ENCODE measurements at regions not wholly inside any gene's neighbourhood (a gene's known extent, or its start where the extent isn't known, plus 50 kb on each side); places are given as distances from the start of the nearest gene placed in this dataset.

- Mint-ChIP-seq H3K4me3 (no peak overlapping the region), H3K27ac (no peak overlapping the region), H3K4me1 (peaks cover 2% of the 10 kb centered on the region), H3K9me3 (peaks cover 5% of the 10 kb centered on the region), H3K36me3 (no peaks in the 10 kb centered on the region), H3K27me3 (no peaks in the 10 kb centered on the region)
- no peak for DNase-seq
Observed at GRCh38 chr10:130740915-130741750, 570.4 kb downstream of the TCERG1L start.

GRCh38 chr10:130741901-130742855 is 569.3 kb downstream of the TCERG1L start:
- DNase-seq = no peak
- H3K4me3 Mint-ChIP-seq = no peak overlapping the region
- no peaks in the 10 kb centered on the region for H3K36me3 Mint-ChIP-seq
- H3K27me3 Mint-ChIP-seq = no peaks in the 10 kb centered on the region
- H3K4me1 Mint-ChIP-seq = peaks cover 2% of the 10 kb centered on the region
- H3K9me3 Mint-ChIP-seq = peaks cover 4% of the 10 kb centered on the region
- no peak overlapping the region for H3K27ac Mint-ChIP-seq

DNA sequence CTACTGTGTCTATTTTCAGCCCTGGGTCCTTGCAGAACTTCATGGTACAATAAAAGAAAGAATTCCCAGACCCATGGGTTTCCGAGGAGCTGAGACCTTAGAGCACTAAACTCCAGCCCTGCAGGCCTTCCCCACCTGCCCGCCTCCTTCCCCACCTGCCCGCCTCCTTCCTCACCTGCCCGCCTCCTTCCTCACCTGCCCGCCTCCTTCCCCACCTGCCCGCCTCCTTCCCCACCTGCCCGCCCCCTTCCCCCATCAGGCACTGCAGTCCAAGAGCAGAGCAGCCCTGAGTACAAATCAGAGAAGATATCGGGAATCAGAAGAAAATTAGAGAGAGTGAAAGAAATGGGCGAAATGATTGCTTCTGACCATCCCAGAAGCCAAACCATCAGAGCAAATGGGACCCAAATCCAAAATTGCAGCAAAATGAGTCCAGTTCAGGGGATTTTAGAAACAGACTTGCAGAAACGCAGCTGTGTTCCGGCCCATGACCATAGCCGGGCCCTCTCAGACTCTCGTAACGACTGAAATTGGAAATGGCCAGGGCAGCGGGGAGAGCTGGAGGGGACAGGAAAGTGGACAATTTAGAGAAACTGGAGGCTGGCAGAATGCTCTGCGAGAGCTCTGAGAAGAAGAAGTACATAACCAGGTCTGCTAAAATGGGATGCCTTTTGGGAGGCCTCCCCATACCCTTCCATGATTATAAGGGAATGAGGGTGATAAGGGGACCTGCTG is 568.4 kb downstream of the TCERG1L start:
- H3K27ac Mint-ChIP-seq = no peak overlapping the region
- H3K4me1 Mint-ChIP-seq = peaks cover 2% of the 10 kb centered on the region
- H3K27me3 Mint-ChIP-seq = no peaks in the 10 kb centered on the region
- no peaks in the 10 kb centered on the region for H3K36me3 Mint-ChIP-seq
- DNase-seq = no peak
- H3K9me3 Mint-ChIP-seq = peaks cover 2% of the 10 kb centered on the region
- H3K4me3 Mint-ChIP-seq = no peak overlapping the region

DNA sequence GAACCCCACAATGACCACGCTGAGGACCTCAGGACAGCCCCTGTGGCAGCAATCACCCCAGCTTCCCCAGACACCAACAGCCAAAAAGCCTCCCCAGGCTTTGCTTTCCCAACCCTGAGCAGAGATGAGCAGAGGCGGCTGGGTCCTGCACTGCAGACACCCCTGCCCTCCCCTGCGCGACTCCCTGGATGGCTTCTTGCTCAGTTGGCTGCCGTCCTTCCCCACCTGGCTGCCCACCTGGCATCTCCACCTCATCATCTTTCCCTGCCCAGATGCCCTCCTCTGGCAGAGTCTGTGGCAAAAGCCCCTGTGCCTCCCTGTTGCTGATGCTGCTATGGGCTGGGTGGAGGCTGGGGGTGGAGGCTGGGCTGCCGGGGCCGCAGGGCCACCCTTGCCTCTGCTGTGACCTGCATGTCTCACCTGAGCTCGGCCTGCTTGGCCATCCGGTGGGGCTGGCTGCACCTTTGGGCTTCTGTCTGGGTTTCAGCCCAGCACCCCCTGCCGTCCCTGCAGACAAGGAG is 567.7 kb downstream of the TCERG1L start:
- Mint-ChIP-seq H3K4me1 (peaks cover 2% of the 10 kb centered on the region), H3K27ac (no peak overlapping the region), H3K27me3 (no peaks in the 10 kb centered on the region)

GRCh38 chr10:130744631-130745030 is 566.9 kb downstream of the TCERG1L start:
- no peaks in the 10 kb centered on the region for H3K27me3 Mint-ChIP-seq
- no peak for DNase-seq
- no peaks in the 10 kb centered on the region for H3K36me3 Mint-ChIP-seq
- H3K27ac Mint-ChIP-seq = no peak overlapping the region
- H3K4me1 Mint-ChIP-seq = no peaks in the 10 kb centered on the region
- no peak overlapping the region for H3K4me3 Mint-ChIP-seq
- no peaks in the 10 kb centered on the region for H3K9me3 Mint-ChIP-seq

More for the DNA sequence above, 567.7 kb downstream of the TCERG1L start:
- no peak for DNase-seq
- Mint-ChIP-seq H3K4me3 (no peak overlapping the region), H3K9me3 (peaks cover 2% of the 10 kb centered on the region), H3K36me3 (no peaks in the 10 kb centered on the region)

DNA sequence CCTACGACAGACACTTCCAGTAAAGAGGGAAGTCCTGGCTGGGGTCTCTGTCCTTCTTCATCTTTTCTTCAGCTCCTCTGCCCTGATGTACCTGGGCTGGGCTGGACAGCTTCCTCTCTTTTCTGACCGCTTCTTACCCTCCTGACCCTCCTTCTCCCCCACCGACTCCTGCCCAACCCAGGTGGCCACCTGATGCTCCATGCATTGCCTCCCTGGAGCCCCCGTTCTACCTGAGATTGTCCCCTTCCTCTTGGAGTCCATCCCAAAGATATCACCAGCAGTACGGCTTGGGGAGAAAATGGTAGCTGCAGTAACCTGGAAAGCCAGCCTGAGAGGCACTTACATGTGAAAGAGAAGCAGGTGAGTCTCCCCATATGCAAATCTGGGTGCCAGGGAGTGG is 566.3 kb downstream of the TCERG1L start:
- H3K27ac Mint-ChIP-seq = no peak overlapping the region
- no peak for DNase-seq
- no peaks in the 10 kb centered on the region for H3K9me3 Mint-ChIP-seq
- H3K4me1 Mint-ChIP-seq = no peaks in the 10 kb centered on the region
- no peaks in the 10 kb centered on the region for H3K36me3 Mint-ChIP-seq
- no peak overlapping the region for H3K4me3 Mint-ChIP-seq
- H3K27me3 Mint-ChIP-seq = no peaks in the 10 kb centered on the region

- DNase-seq = no peak
- Mint-ChIP-seq H3K4me1 (no peaks in the 10 kb centered on the region), H3K4me3 (no peak overlapping the region), H3K36me3 (no peaks in the 10 kb centered on the region), H3K27ac (no peak overlapping the region), H3K27me3 (no peaks in the 10 kb centered on the region), H3K9me3 (no peaks in the 10 kb centered on the region)
Observed at GRCh38 chr10:130745821-130746220, 565.7 kb downstream of the TCERG1L start.

DNA sequence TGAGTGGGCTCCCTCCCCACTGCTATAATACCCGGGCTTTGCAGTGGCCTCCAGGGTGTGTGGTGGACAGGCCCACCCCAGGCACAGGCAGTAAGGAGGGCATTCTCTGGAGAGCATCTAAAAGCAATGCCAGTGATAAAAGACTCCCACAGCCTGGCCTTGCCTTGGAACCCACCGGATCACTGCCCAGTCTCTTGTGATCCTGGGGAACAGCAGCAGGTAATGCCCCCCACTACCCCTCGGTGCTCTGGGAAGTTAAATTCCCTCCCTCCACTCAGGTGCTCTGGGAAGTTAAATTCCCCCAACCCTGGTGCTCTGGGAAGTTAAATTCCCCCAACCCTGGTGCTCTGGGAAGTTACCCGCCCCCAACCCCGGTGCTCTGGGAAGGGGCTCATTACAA is 565.2 kb downstream of the TCERG1L start:
- no peaks in the 10 kb centered on the region for H3K9me3 Mint-ChIP-seq
- H3K4me1 Mint-ChIP-seq = no peaks in the 10 kb centered on the region
- no peaks in the 10 kb centered on the region for H3K27me3 Mint-ChIP-seq
- H3K4me3 Mint-ChIP-seq = no peak overlapping the region
- no peak overlapping the region for H3K27ac Mint-ChIP-seq
- H3K36me3 Mint-ChIP-seq = no peaks in the 10 kb centered on the region
- no peak for DNase-seq

- Mint-ChIP-seq H3K9me3 (no peaks in the 10 kb centered on the region), H3K36me3 (no peaks in the 10 kb centered on the region), H3K4me1 (no peaks in the 10 kb centered on the region), H3K27ac (no peak overlapping the region), H3K4me3 (no peak overlapping the region), H3K27me3 (no peaks in the 10 kb centered on the region)
- no peak for DNase-seq
Observed at GRCh38 chr10:130747356-130747755, 564.2 kb downstream of the TCERG1L start.

- Mint-ChIP-seq H3K4me1 (no peaks in the 10 kb centered on the region), H3K4me3 (no peak overlapping the region), H3K36me3 (no peaks in the 10 kb centered on the region), H3K9me3 (no peaks in the 10 kb centered on the region), H3K27ac (no peak overlapping the region), H3K27me3 (no peaks in the 10 kb centered on the region)
- DNase-seq = no peak
Observed at GRCh38 chr10:130747946-130748345, 563.6 kb downstream of the TCERG1L start.

GRCh38 chr10:130748409-130749057 is 563.0 kb downstream of the TCERG1L start:
- DNase-seq = no peak
- no peak overlapping the region for H3K27ac Mint-ChIP-seq
- H3K36me3 Mint-ChIP-seq = no peaks in the 10 kb centered on the region
- no peaks in the 10 kb centered on the region for H3K27me3 Mint-ChIP-seq
- H3K4me1 Mint-ChIP-seq = no peaks in the 10 kb centered on the region
- no peaks in the 10 kb centered on the region for H3K9me3 Mint-ChIP-seq
- H3K4me3 Mint-ChIP-seq = no peak overlapping the region

- H3K27me3 Mint-ChIP-seq = no peaks in the 10 kb centered on the region
- no peak overlapping the region for H3K27ac Mint-ChIP-seq
- H3K9me3 Mint-ChIP-seq = peaks cover 2% of the 10 kb centered on the region
- H3K4me1 Mint-ChIP-seq = no peaks in the 10 kb centered on the region
- no peak overlapping the region for H3K4me3 Mint-ChIP-seq
- H3K36me3 Mint-ChIP-seq = no peaks in the 10 kb centered on the region
- no peak for DNase-seq
Observed at GRCh38 chr10:130749911-130750310, 561.6 kb downstream of the TCERG1L start.

- H3K27ac Mint-ChIP-seq = no peak overlapping the region
- no peaks in the 10 kb centered on the region for H3K27me3 Mint-ChIP-seq
- H3K9me3 Mint-ChIP-seq = peaks cover 6% of the 10 kb centered on the region
- no peaks in the 10 kb centered on the region for H3K4me1 Mint-ChIP-seq
- no peak overlapping the region for H3K4me3 Mint-ChIP-seq
- no peak for DNase-seq
- no peaks in the 10 kb centered on the region for H3K36me3 Mint-ChIP-seq
Observed at GRCh38 chr10:130750441-130750840, 561.1 kb downstream of the TCERG1L start.

DNA sequence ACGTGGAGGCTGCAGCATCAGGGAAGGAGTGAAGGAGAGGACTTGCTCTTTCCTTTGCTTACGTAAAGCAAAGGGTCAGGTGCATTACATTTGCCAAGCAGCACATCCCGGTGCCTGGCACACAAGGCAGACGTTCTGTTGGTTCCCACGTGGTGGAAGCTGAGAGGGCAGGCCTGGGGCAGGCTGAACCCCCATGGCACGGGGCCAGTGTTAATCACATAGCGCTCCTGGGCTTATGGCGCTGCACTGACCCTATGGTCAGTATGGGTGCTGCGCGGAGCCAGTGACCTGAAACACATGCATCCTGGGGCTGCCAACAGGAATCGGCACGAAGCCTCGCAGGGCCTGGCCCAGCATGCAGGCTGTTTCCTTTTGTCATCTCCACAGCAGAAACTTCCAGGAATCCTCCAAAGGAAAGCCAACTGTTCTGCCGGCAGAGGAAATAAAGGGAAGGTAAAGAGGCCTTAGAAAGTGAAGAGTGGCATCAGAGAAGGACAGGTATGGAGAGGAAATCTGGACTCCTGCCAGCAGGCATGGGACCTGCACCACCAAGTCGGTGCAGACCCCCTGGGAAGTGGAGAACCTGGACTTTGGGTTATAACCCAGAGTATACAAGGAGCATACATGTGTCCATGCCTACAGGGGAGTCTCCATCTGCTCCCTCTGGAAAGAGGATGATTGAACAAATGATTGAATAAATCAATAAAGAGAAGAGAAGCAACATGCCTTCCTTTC is 560.2 kb downstream of the TCERG1L start:
- H3K4me3 Mint-ChIP-seq = no peak overlapping the region

More for the DNA sequence above, 560.2 kb downstream of the TCERG1L start:
- Mint-ChIP-seq H3K4me1 (no peaks in the 10 kb centered on the region), H3K36me3 (no peaks in the 10 kb centered on the region), H3K27me3 (no peaks in the 10 kb centered on the region), H3K9me3 (peaks cover 9% of the 10 kb centered on the region), H3K27ac (no peak overlapping the region)
- no peak for DNase-seq

Data from activated naive CD8-positive, alpha-beta T cell treated with anti-CD3 and anti-CD28 coated beads for 36 hours (primary cell).